Adrenal gland (tissue), 5 donors: ENCODE measurements at regions not wholly inside any gene's neighbourhood (a gene's known extent, or its start where the extent isn't known, plus 50 kb on each side); places are given as distances from the start of the nearest gene placed in this dataset.

Experiments
- CTCF ChIP-seq, 6 experiments: fragments of 450-650 bp in 4 of 6; fragments of 200-600 bp in 2 of 6; sonication (generic) in 1 of 6; IDR thresholded peaks; 1 replicate in 5 of 6; 2 replicates in 1 of 6; pipeline versions ENCODE4 v1.5.1 to v1.8.0; 2016 to 2021; ENCODE audit warnings: antibody characterized with exemption in 6 of 6, mild to moderate bottlenecking in 2 of 6, moderate library complexity in 1 of 6
- POLR2A ChIP-seq, 2 donors: fragments of 450-650 bp; IDR thresholded peaks; one replicate each; pipeline ENCODE4 v1.6.1; 2017; ENCODE audit warnings: antibody characterized with exemption in 2 of 2, mild to moderate bottlenecking in 2 of 2, moderate library complexity in 1 of 2
- donor health status: DM: no; HTN: no; CAD: no.

GRCh38 chr10:107451047-107451446 is 286.5 kb upstream of the SORCS1 start:
- TF ChIP-seq CTCF (IDR thresholded peaks at IDR 0.05): no peak
- no peak for TF ChIP-seq POLR2A (IDR thresholded peaks at IDR 0.05)
